ENCODE measurements at regions not wholly inside any gene's neighbourhood (a gene's known extent, or its start where the extent isn't known, plus 50 kb on each side); places are given as distances from the start of the nearest gene placed in this dataset.

DNA sequence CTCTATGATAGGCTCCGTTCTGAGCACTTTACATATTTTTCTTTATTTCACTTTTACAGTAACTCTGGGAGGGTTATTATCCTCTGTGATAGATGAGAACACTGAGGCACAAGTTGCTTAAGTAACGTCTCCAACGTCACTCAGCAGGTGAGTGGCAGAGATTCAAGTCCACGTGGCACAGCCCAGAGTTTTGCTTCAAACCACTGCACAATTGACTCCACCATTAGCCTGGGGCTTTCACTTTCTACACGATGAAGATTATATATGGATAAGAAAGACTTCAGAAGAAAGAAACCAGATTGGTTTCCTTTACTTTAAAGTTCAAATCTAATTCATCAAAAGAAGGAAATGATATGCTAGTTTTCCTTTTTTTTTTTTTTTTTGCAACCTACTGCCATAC, 245.9 kb downstream of the SYK start:
- intact Hi-C loops (cut with micrococcal nuclease) = no loop called here
- H3K79me2 ChIP-seq (ENCODE audit: control insufficient read depth, insufficient read depth, low read length) = no peaks in the 10 kb centered on the region
- no peak overlapping the region for H3K27ac ChIP-seq (ENCODE audit: low read length in 2 of 2)
- no peak for ATAC-seq (ENCODE audit: low read depth)
- ChIA-PET CTCF (no interaction called here), POLR2A (no interaction called here)
- no peak overlapping the region for H3K9ac ChIP-seq (ENCODE audit: low read length)
- no peaks in the 10 kb centered on the region for H4K20me1 ChIP-seq (ENCODE audit: control insufficient read depth, insufficient read depth, low read length, poor library complexity, severe bottlenecking)
- H3K4me3 ChIP-seq (ENCODE audit: control extremely low read depth in 1 of 5, extremely low read depth in 1 of 5, insufficient read depth in 1 of 5, low read depth in 2 of 5, low read length in 4 of 5) = no peak overlapping the region
- TF ChIP-seq, protein P1, sequence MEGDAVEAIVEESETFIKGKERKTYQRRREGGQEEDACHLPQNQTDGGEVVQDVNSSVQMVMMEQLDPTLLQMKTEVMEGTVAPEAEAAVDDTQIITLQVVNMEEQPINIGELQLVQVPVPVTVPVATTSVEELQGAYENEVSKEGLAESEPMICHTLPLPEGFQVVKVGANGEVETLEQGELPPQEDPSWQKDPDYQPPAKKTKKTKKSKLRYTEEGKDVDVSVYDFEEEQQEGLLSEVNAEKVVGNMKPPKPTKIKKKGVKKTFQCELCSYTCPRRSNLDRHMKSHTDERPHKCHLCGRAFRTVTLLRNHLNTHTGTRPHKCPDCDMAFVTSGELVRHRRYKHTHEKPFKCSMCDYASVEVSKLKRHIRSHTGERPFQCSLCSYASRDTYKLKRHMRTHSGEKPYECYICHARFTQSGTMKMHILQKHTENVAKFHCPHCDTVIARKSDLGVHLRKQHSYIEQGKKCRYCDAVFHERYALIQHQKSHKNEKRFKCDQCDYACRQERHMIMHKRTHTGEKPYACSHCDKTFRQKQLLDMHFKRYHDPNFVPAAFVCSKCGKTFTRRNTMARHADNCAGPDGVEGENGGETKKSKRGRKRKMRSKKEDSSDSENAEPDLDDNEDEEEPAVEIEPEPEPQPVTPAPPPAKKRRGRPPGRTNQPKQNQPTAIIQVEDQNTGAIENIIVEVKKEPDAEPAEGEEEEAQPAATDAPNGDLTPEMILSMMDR (IDR thresholded peaks at IDR 0.05) = no peak
- TF ChIP-seq EZH2 (IDR thresholded peaks at IDR 0.05; ENCODE audit: borderline replicate concordance, insufficient read depth, low read depth, low read length, poor library complexity, severe bottlenecking) = no peak
- H3K4me1 ChIP-seq (ENCODE audit: control insufficient read depth in 2 of 2, insufficient read depth in 2 of 2, low read length in 2 of 2) = no peaks in the 10 kb centered on the region
- no peak overlapping the region for H3K4me2 ChIP-seq (replicated peaks; ENCODE audit: low read depth, low read length, poor library complexity, severe bottlenecking)
- Mint-ChIP-seq H3K9me3 (ENCODE audit: insufficient read depth) (no peaks in the 10 kb centered on the region), H3K27me3 (peaks cover 43% of the 10 kb centered on the region), H3K27ac (no peak overlapping the region), H3K4me1 (no peaks in the 10 kb centered on the region), H3K4me3 (no peak overlapping the region)
- DNase-seq = no peak
- H2AFZ ChIP-seq (ENCODE audit: insufficient read depth, low read depth, low read length, poor library complexity, severe bottlenecking) = no peak overlapping the region
- H3K27me3 ChIP-seq (replicated peaks in 1 of 4; ENCODE audit: control extremely low read depth in 1 of 4, control insufficient read depth in 3 of 4, insufficient read depth in 4 of 4, low read length in 3 of 4) = peaks cover 0 to 16% (median 4%) of the 10 kb centered on the region in 4 experiments
- no peaks in the 10 kb centered on the region for H3K9me3 ChIP-seq (ENCODE audit: control extremely low read depth in 1 of 3, control insufficient read depth in 2 of 3, insufficient read depth in 1 of 3, low read length in 2 of 3)
- no CpG with 5 or more reads among the region's 5 CpGs for WGBS (ENCODE audit: insufficient coverage)
- H3K36me3 ChIP-seq (replicated peaks in 1 of 2; ENCODE audit: control extremely low read depth in 1 of 2, control insufficient read depth in 1 of 2, extremely low read depth in 1 of 2, insufficient read depth in 2 of 2, low read length in 1 of 2) = no peaks in the 10 kb centered on the region

DNA sequence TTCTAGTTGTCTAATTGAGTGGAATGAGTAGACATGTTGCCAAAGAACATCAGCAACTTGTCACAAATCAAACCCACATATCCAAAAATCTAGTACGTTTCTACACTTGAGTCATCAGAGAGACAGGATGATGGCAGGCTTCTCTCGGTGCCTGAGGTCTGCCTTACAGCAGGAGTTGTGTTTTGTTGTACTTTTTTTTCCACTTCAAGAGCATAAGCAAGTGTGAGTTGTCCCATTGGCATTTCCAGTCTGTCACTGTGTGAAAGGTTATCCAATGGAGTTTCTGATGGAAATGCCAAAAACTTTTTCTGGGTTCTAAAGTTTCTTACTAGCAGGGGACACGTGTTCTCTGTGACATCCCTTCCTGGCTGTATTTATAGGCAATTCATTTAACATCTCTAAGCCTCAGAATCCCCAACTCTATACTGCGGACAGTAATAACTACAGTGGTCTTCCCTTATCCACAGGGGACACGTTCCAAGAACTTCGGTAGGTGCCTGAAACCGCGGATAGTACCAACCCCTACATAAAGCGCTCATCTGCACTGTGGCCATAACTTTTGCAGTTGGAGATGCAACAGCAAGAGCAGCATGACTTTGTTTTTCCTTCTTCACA, 246.5 kb downstream of the SYK start:
- no peaks in the 10 kb centered on the region for H3K9me3 ChIP-seq (ENCODE audit: control extremely low read depth in 1 of 3, control insufficient read depth in 2 of 3, insufficient read depth in 1 of 3, low read length in 2 of 3)
- H3K27me3 ChIP-seq (replicated peaks in 1 of 4; ENCODE audit: control extremely low read depth in 1 of 4, control insufficient read depth in 3 of 4, insufficient read depth in 4 of 4, low read length in 3 of 4) = peaks cover 0 to 16% (median 4%) of the 10 kb centered on the region in 4 experiments
- no peak overlapping the region for H3K4me3 ChIP-seq (ENCODE audit: control extremely low read depth in 1 of 5, extremely low read depth in 1 of 5, insufficient read depth in 1 of 5, low read depth in 2 of 5, low read length in 4 of 5)
- no peaks in the 10 kb centered on the region for H3K36me3 ChIP-seq (replicated peaks in 1 of 2; ENCODE audit: control extremely low read depth in 1 of 2, control insufficient read depth in 1 of 2, extremely low read depth in 1 of 2, insufficient read depth in 2 of 2, low read length in 1 of 2)
- Mint-ChIP-seq H3K27me3 (peaks cover 43% of the 10 kb centered on the region), H3K9me3 (ENCODE audit: insufficient read depth) (no peaks in the 10 kb centered on the region), H3K4me1 (no peaks in the 10 kb centered on the region), H3K27ac (no peak overlapping the region), H3K4me3 (no peak overlapping the region)
- no peaks in the 10 kb centered on the region for H4K20me1 ChIP-seq (ENCODE audit: control insufficient read depth, insufficient read depth, low read length, poor library complexity, severe bottlenecking)
- no peak overlapping the region for H3K4me2 ChIP-seq (replicated peaks; ENCODE audit: low read depth, low read length, poor library complexity, severe bottlenecking)
- no peak overlapping the region for H3K27ac ChIP-seq (ENCODE audit: low read length in 2 of 2)
- no peaks in the 10 kb centered on the region for H3K79me2 ChIP-seq (ENCODE audit: control insufficient read depth, insufficient read depth, low read length)
- ChIA-PET CTCF (no interaction called here), POLR2A (no interaction called here)
- WGBS (ENCODE audit: insufficient coverage) = 84% methylated on average over 8 of the region's 9 CpGs
- H2AFZ ChIP-seq (ENCODE audit: insufficient read depth, low read depth, low read length, poor library complexity, severe bottlenecking) = no peak overlapping the region
- H3K4me1 ChIP-seq (ENCODE audit: control insufficient read depth in 2 of 2, insufficient read depth in 2 of 2, low read length in 2 of 2) = no peaks in the 10 kb centered on the region
- H3K9ac ChIP-seq (ENCODE audit: low read length) = no peak overlapping the region
- ATAC-seq (ENCODE audit: low read depth) = no peak
- intact Hi-C loops (cut with micrococcal nuclease) = no loop called here
- no peak for TF ChIP-seq EZH2 (IDR thresholded peaks at IDR 0.05; ENCODE audit: borderline replicate concordance, insufficient read depth, low read depth, low read length, poor library complexity, severe bottlenecking)
- TF ChIP-seq, protein P1 (IDR thresholded peaks at IDR 0.05) = no peak
- DNase-seq = no peak
